Neural progenitor cell (in vitro differentiated cells): ENCODE measurements at regions not wholly inside any gene's neighbourhood (a gene's known extent, or its start where the extent isn't known, plus 50 kb on each side); places are given as distances from the start of the nearest gene placed in this dataset.

ENCODE experiments used
- CTCF ChIP-seq: fragments of 200-600 bp; sonication (generic); IDR thresholded peaks from 2 replicates; pipeline ENCODE4 v1.5.1; 2017; ENCODE audit warnings: antibody characterized with exemption, mild to moderate bottlenecking
- EZH2 ChIP-seq: fragments of 200-600 bp; sonication (generic); IDR thresholded peaks from 2 replicates; pipeline ENCODE4 v1.6.1; 2017; ENCODE audit warnings: antibody characterized with exemption, mild to moderate bottlenecking, moderate library complexity
- EZH2phosphoT487 ChIP-seq: fragments of 200-600 bp; sonication (generic); IDR thresholded peaks from 2 replicates; pipeline ENCODE4 v1.6.1; 2017; ENCODE audit warnings: antibody characterized with exemption

- no peak for TF ChIP-seq CTCF
- no peak for TF ChIP-seq EZH2
- TF ChIP-seq EZH2phosphoT487: no peak
These were observed 81.7 kb downstream of the FAM161A start for GRCh38 chr2:61771904-61772845.
